ENCODE measurements at regions not wholly inside any gene's neighbourhood (a gene's known extent, or its start where the extent isn't known, plus 50 kb on each side); places are given as distances from the start of the nearest gene placed in this dataset.

- Histone ChIP-seq H3K9ac (ENCODE audit: low read depth, low read length) (no peak overlapping the region), H3K27me3 (ENCODE audit: control insufficient read depth, insufficient read depth, low read length) (no peaks in the 10 kb centered on the region), H3K4me3 (ENCODE audit: low read length) (no peak overlapping the region), H3K4me2 (ENCODE audit: low read length) (no peak overlapping the region), H3K9me3 (replicated peaks; ENCODE audit: low read length) (no peaks in the 10 kb centered on the region), H3K36me3 (ENCODE audit: insufficient read depth, low read length) (no peaks in the 10 kb centered on the region), H3K4me1 (ENCODE audit: control insufficient read depth, insufficient read depth, low read length) (no peaks in the 10 kb centered on the region)
Observed at GRCh38 chr2:21811541-21811940, 687.8 kb downstream of the TDRD15 start.

- Histone ChIP-seq H3K9me3 (replicated peaks; ENCODE audit: low read length) (no peaks in the 10 kb centered on the region), H3K36me3 (ENCODE audit: insufficient read depth, low read length) (no peaks in the 10 kb centered on the region), H3K27me3 (ENCODE audit: control insufficient read depth, insufficient read depth, low read length) (no peaks in the 10 kb centered on the region), H3K4me1 (ENCODE audit: control insufficient read depth, insufficient read depth, low read length) (no peaks in the 10 kb centered on the region), H3K4me3 (ENCODE audit: low read length) (no peak overlapping the region), H3K9ac (ENCODE audit: low read depth, low read length) (no peak overlapping the region), H3K4me2 (ENCODE audit: low read length) (no peak overlapping the region)
Observed at GRCh38 chr2:21812766-21813165, 689.0 kb downstream of the TDRD15 start.

- Histone ChIP-seq H3K36me3 (ENCODE audit: insufficient read depth, low read length) (no peaks in the 10 kb centered on the region), H3K27me3 (ENCODE audit: control insufficient read depth, insufficient read depth, low read length) (no peaks in the 10 kb centered on the region), H3K9me3 (replicated peaks; ENCODE audit: low read length) (no peaks in the 10 kb centered on the region), H3K4me1 (ENCODE audit: control insufficient read depth, insufficient read depth, low read length) (peaks cover 6% of the 10 kb centered on the region), H3K9ac (ENCODE audit: low read depth, low read length) (no peak overlapping the region), H3K4me3 (ENCODE audit: low read length) (no peak overlapping the region), H3K4me2 (ENCODE audit: low read length) (no peak overlapping the region)
Observed at GRCh38 chr2:21814588-21815149, 690.9 kb downstream of the TDRD15 start.

- H3K9ac ChIP-seq (ENCODE audit: low read depth, low read length), result no peak overlapping the region
- H3K27me3 ChIP-seq (ENCODE audit: control insufficient read depth, insufficient read depth, low read length), result no peaks in the 10 kb centered on the region
- no peak overlapping the region for H3K4me3 ChIP-seq (ENCODE audit: low read length)
- no peaks in the 10 kb centered on the region for H3K36me3 ChIP-seq (ENCODE audit: insufficient read depth, low read length)
- peaks cover 28% of the 10 kb centered on the region for H3K4me1 ChIP-seq (ENCODE audit: control insufficient read depth, insufficient read depth, low read length)
- H3K4me2 ChIP-seq (ENCODE audit: low read length), result no peak overlapping the region
- no peaks in the 10 kb centered on the region for H3K9me3 ChIP-seq (replicated peaks; ENCODE audit: low read length)
Observed at GRCh38 chr2:21818212-21818795, 694.5 kb downstream of the TDRD15 start.

- Histone ChIP-seq H3K4me1 (ENCODE audit: control insufficient read depth, insufficient read depth, low read length) (peaks cover 28% of the 10 kb centered on the region), H3K4me2 (ENCODE audit: low read length) (peak overlapping the region; percentile 28), H3K27me3 (ENCODE audit: control insufficient read depth, insufficient read depth, low read length) (no peaks in the 10 kb centered on the region), H3K9ac (ENCODE audit: low read depth, low read length) (peak overlapping the region; percentile 15), H3K4me3 (ENCODE audit: low read length) (no peak overlapping the region), H3K9me3 (replicated peaks; ENCODE audit: low read length) (no peaks in the 10 kb centered on the region), H3K36me3 (ENCODE audit: insufficient read depth, low read length) (no peaks in the 10 kb centered on the region)
Observed at GRCh38 chr2:21819454-21819853, 695.7 kb downstream of the TDRD15 start.

DNA sequence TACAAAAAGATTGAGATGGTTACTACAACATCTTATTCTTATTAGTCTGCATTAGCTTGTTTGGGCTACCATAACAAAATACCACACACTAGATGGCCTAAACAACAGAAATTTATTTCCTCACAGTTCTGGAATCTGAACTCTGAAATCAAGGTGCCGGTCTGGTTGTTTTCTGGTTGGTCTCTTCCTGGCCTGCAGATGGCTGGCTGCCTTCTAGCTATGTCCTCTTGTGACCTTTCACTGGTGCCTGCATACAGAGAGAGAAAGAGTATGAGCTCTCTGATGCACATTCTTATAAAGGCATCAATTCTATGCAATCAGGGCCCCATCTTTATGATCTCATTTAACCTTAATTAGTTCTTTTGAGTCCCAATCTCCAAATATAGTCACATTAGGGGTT is 696.5 kb downstream of the TDRD15 start:
- Histone ChIP-seq H3K36me3 (ENCODE audit: insufficient read depth, low read length) (no peaks in the 10 kb centered on the region), H3K27me3 (ENCODE audit: control insufficient read depth, insufficient read depth, low read length) (no peaks in the 10 kb centered on the region), H3K4me3 (ENCODE audit: low read length) (no peak overlapping the region), H3K9ac (ENCODE audit: low read depth, low read length) (no peak overlapping the region), H3K4me1 (ENCODE audit: control insufficient read depth, insufficient read depth, low read length) (peaks cover 28% of the 10 kb centered on the region), H3K9me3 (replicated peaks; ENCODE audit: low read length) (no peaks in the 10 kb centered on the region), H3K4me2 (ENCODE audit: low read length) (no peak overlapping the region)

GRCh38 chr2:21821672-21822227 is 698.0 kb downstream of the TDRD15 start:
- no peaks in the 10 kb centered on the region for H3K9me3 ChIP-seq (replicated peaks; ENCODE audit: low read length)
- H3K4me3 ChIP-seq (ENCODE audit: low read length), result no peak overlapping the region
- H3K27me3 ChIP-seq (ENCODE audit: control insufficient read depth, insufficient read depth, low read length), result no peaks in the 10 kb centered on the region
- H3K4me2 ChIP-seq (ENCODE audit: low read length), result peak overlapping the region; percentile 3
- no peaks in the 10 kb centered on the region for H3K36me3 ChIP-seq (ENCODE audit: insufficient read depth, low read length)
- peak overlapping the region; percentile 19 for H3K9ac ChIP-seq (ENCODE audit: low read depth, low read length)
- peaks cover 28% of the 10 kb centered on the region for H3K4me1 ChIP-seq (ENCODE audit: control insufficient read depth, insufficient read depth, low read length)

- no peaks in the 10 kb centered on the region for H3K9me3 ChIP-seq (replicated peaks; ENCODE audit: low read length)
- no peaks in the 10 kb centered on the region for H3K27me3 ChIP-seq (ENCODE audit: control insufficient read depth, insufficient read depth, low read length)
- H3K36me3 ChIP-seq (ENCODE audit: insufficient read depth, low read length), result no peaks in the 10 kb centered on the region
- no peak overlapping the region for H3K9ac ChIP-seq (ENCODE audit: low read depth, low read length)
- peaks cover 28% of the 10 kb centered on the region for H3K4me1 ChIP-seq (ENCODE audit: control insufficient read depth, insufficient read depth, low read length)
- no peak overlapping the region for H3K4me3 ChIP-seq (ENCODE audit: low read length)
- H3K4me2 ChIP-seq (ENCODE audit: low read length), result no peak overlapping the region
Observed at GRCh38 chr2:21822505-21822904, 698.7 kb downstream of the TDRD15 start.

DNA sequence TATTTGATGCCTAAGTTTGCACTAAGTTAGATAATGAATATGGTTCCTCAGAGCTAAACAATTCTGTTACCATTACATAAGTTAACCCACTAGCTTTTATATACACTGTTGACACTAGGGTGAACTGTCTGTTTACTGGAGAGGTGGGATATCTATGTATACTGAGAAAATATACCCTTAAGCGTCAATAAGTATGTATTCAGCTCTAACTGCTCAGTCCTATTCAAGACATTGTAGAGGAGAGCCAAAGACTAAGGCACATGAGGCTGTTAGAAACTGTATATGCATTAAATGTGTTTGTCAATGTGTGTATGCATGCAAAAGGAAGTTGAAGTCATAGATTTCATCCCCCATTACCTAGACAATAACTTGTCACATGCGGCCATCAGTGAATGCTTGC is 710.0 kb downstream of the TDRD15 start:
- no peaks in the 10 kb centered on the region for H3K27me3 ChIP-seq (ENCODE audit: control insufficient read depth, insufficient read depth, low read length)
- peaks cover 16% of the 10 kb centered on the region for H3K4me1 ChIP-seq (ENCODE audit: control insufficient read depth, insufficient read depth, low read length)
- H3K36me3 ChIP-seq (ENCODE audit: insufficient read depth, low read length), result no peaks in the 10 kb centered on the region
- no peak overlapping the region for H3K4me3 ChIP-seq (ENCODE audit: low read length)
- no peak overlapping the region for H3K4me2 ChIP-seq (ENCODE audit: low read length)
- no peaks in the 10 kb centered on the region for H3K9me3 ChIP-seq (replicated peaks; ENCODE audit: low read length)
- no peak overlapping the region for H3K9ac ChIP-seq (ENCODE audit: low read depth, low read length)

DNA sequence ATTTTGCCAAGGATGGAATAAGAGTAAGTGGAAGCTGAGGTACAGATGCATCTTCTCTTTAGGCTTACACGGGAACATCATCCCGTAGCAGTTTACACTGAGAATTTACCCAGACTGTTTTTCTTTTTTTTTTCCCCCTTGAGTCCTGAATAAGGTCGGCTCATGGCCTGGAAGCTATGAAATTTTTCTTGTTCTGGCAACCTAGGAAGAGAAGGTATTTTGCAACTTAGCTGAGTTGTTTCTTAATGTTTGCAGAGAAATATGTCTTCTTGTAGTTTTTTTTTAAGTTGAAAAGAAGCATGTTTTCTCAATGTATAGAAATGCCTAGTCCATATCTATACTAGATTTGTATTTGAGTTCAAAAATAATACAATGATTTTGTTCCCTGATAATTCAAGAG is 712.5 kb downstream of the TDRD15 start:
- H3K36me3 ChIP-seq (ENCODE audit: insufficient read depth, low read length), result no peaks in the 10 kb centered on the region
- H3K27me3 ChIP-seq (ENCODE audit: control insufficient read depth, insufficient read depth, low read length), result no peaks in the 10 kb centered on the region
- H3K9ac ChIP-seq (ENCODE audit: low read depth, low read length), result peak overlapping the region; percentile 53
- H3K9me3 ChIP-seq (replicated peaks; ENCODE audit: low read length), result no peaks in the 10 kb centered on the region
- peak overlapping the region; percentile 66 for H3K4me2 ChIP-seq (ENCODE audit: low read length)
- H3K4me3 ChIP-seq (ENCODE audit: low read length), result no peak overlapping the region
- H3K4me1 ChIP-seq (ENCODE audit: control insufficient read depth, insufficient read depth, low read length), result peaks cover 16% of the 10 kb centered on the region

- peak overlapping the region; percentile 34 for H3K4me3 ChIP-seq (ENCODE audit: low read length)
- H3K36me3 ChIP-seq (ENCODE audit: insufficient read depth, low read length), result no peaks in the 10 kb centered on the region
- peak overlapping the region; percentile 66 for H3K4me2 ChIP-seq (ENCODE audit: low read length)
- peak overlapping the region; percentile 53 for H3K9ac ChIP-seq (ENCODE audit: low read depth, low read length)
- no peaks in the 10 kb centered on the region for H3K9me3 ChIP-seq (replicated peaks; ENCODE audit: low read length)
- H3K27me3 ChIP-seq (ENCODE audit: control insufficient read depth, insufficient read depth, low read length), result no peaks in the 10 kb centered on the region
- H3K4me1 ChIP-seq (ENCODE audit: control insufficient read depth, insufficient read depth, low read length), result peaks cover 16% of the 10 kb centered on the region
Observed at GRCh38 chr2:21836719-21837118, 713.0 kb downstream of the TDRD15 start.

Measured in skeletal muscle satellite cell (primary cell).